HG02938 (cell line): ENCODE measurements at regions not wholly inside any gene's neighbourhood (a gene's known extent, or its start where the extent isn't known, plus 50 kb on each side); places are given as distances from the start of the nearest gene placed in this dataset.
"Not testable (repeated sequence)": the region's sequence is repeated elsewhere in the genome, so short reads cannot be mapped to it uniquely, and the experiment has no call there.

Experiments used
- ATAC-seq: cut with Tn5 transposase; IDR thresholded peaks from one replicate; pipeline ENCODE4 v1.9.1; 2021; ENCODE audit warnings: mild to moderate bottlenecking, moderate library complexity; ENCODE audit not compliant: unreplicated experiment

GRCh38 chr7:13265271-13265670 is 577.8 kb downstream of the ARL4A start:
- ATAC-seq: no peak

DNA sequence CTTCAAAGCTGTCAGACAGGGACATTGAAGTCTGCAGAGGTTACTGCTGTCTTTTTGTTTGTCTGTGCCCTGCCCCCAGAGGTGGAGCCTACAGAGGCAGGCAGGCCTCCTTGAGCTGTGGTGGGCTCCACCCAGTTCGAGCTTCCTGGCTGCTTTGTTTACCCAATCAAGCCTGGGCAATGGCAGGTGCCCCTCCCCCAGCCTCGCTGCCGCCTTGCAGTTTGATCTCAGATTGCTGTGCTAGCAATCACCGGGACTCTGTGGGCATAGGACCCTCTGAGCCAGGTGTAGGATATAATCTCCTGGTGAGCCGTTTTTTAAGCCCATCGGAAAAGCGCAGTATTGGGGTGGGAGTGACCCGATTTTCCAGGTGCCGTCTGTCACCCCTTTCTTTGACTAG is 586.8 kb downstream of the ARL4A start:
- not testable (repeated sequence) for ATAC-seq

DNA sequence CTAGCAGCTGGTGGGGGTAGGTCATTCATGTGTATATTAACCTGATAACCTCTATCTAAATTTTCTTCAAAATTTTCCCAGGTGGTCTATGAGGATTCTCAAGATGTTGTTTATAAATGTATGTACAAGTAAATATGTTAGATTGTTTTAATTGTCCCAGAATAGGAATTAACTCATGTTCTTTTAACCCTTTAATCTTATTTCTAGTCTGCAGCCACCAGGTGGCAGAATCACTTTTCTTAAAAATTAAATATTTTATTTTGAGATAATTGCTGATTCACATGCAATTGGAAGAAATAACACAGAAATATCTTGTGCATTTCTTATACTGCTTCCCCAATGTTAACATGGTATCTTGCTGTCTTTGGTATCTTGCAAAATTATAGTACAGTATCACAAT is 589.5 kb downstream of the ARL4A start:
- no peak for ATAC-seq

DNA sequence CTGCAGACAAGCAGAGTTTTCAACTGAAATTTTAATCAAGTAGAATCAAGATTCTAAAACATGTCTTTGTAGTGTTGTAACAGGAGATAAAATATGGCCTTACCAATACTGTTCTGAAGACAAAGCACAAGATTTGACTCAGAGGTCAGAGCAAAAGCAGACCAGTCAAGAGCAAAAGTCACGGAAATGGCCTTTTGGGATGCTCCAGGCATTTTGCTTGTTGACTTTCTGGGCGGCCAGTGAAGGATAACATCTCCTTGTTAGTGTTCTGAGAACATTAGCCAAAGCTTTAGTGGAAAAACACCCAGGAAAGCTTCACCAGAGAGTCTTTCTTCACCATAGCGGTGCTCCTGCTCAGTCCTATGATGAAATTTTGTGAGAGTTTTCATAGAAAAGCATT is 590.6 kb downstream of the ARL4A start:
- no peak for ATAC-seq

GRCh38 chr7:13279854-13280435 is 592.5 kb downstream of the ARL4A start:
- no peak for ATAC-seq

- no peak for ATAC-seq
These were observed 595.0 kb downstream of the ARL4A start for GRCh38 chr7:13282377-13282980.

GRCh38 chr7:13286916-13287315 is 599.5 kb downstream of the ARL4A start:
- ATAC-seq: no peak

- ATAC-seq: no peak
These were observed 601.1 kb downstream of the ARL4A start for GRCh38 chr7:13288516-13288915.

- ATAC-seq: no peak
These were observed 603.5 kb downstream of the ARL4A start for GRCh38 chr7:13290975-13291374.

DNA sequence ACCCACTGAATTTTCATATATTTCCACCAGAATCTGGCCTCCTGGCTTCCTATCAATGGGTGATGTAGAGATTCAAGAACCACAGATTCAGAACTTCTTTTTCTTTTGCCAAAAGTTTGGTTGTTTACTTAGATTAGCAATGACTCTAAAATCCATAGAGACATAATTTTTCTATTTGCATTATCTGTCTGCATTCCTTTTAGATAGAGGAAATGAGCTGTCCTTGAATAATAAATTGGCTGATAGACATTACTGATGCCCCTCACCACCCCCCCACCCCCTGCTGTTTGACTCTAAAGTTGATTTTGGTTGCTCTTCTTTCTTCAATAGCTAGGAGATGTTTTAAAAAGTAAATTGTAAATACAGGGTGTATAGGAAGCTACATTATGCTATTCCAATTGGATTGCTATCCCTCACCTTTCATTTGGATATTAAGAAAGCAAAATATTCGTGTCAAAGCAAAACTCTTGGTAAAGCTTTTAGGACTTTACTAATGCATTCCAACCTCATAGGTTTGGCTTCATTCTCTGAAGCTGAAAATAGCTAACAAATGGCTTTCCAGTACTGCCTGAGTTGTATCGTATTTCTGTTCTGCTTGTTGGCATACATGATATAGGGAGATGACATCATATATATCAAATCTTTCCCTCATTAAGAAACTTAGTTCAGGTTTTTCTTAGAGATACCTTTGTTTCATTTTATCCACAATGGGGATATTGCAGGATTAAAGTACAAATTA is 606.0 kb downstream of the ARL4A start:
- no peak for ATAC-seq

- ATAC-seq: no peak
These were observed 619.6 kb downstream of the ARL4A start for GRCh38 chr7:13307040-13307439.

- ATAC-seq: no peak
These were observed 621.0 kb downstream of the ARL4A start for GRCh38 chr7:13308423-13308822.

DNA sequence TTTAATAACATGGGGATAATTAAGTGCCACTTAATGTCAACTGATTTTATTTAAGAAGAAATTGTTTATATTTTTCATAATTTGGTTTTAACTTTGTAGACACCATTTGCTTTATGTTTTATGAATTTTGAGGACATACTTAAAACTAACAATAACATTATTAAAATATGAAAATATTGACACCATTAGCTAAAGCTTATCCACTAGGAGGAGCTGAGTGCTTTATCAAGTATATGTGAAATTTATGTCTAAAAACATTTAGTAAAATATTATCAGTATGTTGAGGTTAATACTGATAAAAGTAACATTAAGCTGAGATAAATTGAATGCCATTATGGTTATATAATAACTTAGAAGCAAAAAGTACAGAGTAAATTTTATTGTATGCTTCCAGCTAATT is 622.1 kb downstream of the ARL4A start:
- ATAC-seq: no peak

- no peak for ATAC-seq
These were observed 624.9 kb downstream of the ARL4A start for GRCh38 chr7:13312307-13312706.

DNA sequence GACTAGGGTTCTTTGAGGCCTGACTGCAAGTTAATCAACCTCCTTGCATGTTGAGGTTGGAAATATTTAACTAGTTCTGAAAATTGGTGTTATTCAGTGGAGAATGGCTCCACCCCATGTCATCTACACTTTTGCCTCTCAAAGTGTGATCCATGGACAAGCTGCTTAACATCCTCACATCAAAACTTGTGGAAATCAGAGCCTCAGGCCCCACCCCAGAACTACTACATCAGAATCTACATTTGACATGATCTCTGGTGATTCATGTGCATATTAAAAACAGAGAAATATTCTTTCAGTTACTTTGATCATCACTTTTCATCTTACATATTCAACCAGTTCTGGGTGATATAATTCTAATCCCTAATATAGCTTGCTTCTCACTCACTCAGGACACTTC is 632.9 kb downstream of the ARL4A start:
- no peak for ATAC-seq

- ATAC-seq: no peak
These were observed 633.9 kb downstream of the ARL4A start for GRCh38 chr7:13321316-13321715.

GRCh38 chr7:13322126-13322525 is 634.7 kb downstream of the ARL4A start:
- no peak for ATAC-seq

GRCh38 chr7:13327669-13328068 is 640.2 kb downstream of the ARL4A start:
- ATAC-seq: no peak

DNA sequence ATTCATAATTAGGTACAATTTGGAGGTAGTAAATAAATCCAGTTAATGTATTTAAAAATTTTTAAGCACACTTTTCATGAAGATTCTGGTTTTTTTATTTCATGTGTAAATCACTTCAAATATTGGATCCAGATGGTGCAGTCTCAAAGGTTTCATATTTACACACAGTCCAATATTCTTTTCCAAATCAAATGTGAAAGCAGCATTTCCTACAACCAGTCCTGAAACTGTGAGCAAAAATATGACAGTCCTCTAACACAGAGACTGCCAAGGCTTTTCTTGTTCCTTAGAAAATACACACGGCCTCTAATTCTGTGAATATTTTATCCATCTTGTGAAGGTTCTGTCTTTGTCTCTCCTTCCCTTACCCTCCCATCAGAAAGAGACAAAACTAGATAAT is 645.9 kb downstream of the ARL4A start:
- ATAC-seq: no peak

DNA sequence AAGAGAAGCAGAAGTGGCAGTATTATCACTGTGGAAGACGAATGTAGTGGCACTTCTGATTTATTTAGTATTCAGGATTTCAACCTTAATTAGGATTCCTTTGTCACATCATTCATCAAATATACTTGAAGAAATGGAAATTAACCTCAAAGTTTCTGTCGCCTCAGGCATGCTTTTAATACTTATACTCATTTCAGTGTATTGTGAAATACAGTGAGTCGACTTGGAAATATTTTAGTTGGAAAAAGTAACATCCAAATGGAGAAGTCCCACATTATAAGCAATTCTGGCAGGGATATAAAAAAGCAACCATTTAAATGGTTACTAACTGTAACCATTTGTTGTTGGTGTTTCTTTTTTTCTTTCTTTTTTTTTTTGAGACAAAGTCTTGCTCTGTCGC is 648.8 kb downstream of the ARL4A start:
- no peak for ATAC-seq

- ATAC-seq: no peak
These were observed 636.8 kb downstream of the ETV1 start for GRCh38 chr7:13352677-13353076.

DNA sequence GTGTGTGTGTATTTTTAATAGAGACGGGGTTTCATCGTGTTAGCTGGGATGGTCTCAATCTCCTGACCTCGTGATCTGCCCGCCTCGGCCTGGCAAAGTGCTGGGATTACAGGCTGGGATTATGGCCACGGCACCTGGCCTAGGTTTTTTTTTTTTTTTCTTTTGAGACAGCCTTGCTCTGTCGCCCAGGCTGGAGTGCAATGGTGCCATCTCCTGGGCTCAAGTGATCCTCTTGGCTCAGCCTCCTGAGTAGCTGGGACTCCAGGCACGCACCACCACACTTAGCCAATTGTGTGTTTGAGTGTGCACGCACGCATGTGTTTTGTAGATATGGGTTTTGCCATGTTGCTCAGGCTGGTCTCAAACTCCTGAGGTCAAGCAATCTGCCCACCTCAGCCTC is 629.8 kb downstream of the ETV1 start:
- no peak for ATAC-seq
